WTC11 (cell line): ENCODE measurements at regions not wholly inside any gene's neighbourhood (a gene's known extent, or its start where the extent isn't known, plus 50 kb on each side); places are given as distances from the start of the nearest gene placed in this dataset.

Source experiments
- ATAC-seq: fragments of 200-7000 bp; cut with Tn5 transposase; 2 replicates; pipeline ENCODE4 v1.10.0; 2021; ENCODE audit warnings: mild to moderate bottlenecking, moderate library complexity
- CTCF ChIA-PET: fragments of 300-600 bp; sonication (Branson Sonifier 250); formaldehyde crosslinking; loops from one replicate; lab custom pipeline; 2021; ENCODE audit warnings: antibody characterized with exemption; lab: Charles Lee
- POLR2A ChIA-PET: fragments of 350-600 bp; sonication (Branson Sonifier 250); formaldehyde crosslinking; loops from one replicate; lab custom pipeline; 2021; ENCODE audit warnings: antibody characterized with exemption; lab: Charles Lee
- DNase-seq: peaks from one replicate; pipeline ENCODE4 v3.0.0; 2021; ENCODE audit warnings: low spot score
- H3K27ac Mint-ChIP-seq: 2 replicates; pipeline ENCODE4 v1.8.0; 2021; ENCODE audit warnings: mixed read lengths
- H3K27me3 Mint-ChIP-seq: 2 replicates; pipeline ENCODE4 v1.8.0; 2021; ENCODE audit warnings: low read depth, mild to moderate bottlenecking, moderate library complexity, mixed read lengths
- H3K36me3 Mint-ChIP-seq: 2 replicates; pipeline ENCODE4 v1.8.0; 2021; ENCODE audit warnings: mixed read lengths
- H3K4me1 Mint-ChIP-seq: 2 replicates; pipeline ENCODE4 v1.8.0; 2022; ENCODE audit warnings: mixed read lengths
- H3K4me3 Mint-ChIP-seq: 2 replicates; pipeline ENCODE4 v1.8.0; 2021; ENCODE audit warnings: mild to moderate bottlenecking, moderate library complexity, mixed read lengths
- H3K9me3 Mint-ChIP-seq: 2 replicates; pipeline ENCODE4 v1.8.0; 2021; ENCODE audit warnings: mixed read lengths
- ATF1 ChIP-seq: sonication (generic); formaldehyde crosslinking; IDR thresholded peaks from 2 replicates; pipeline ENCODE4 v1.8.1; 2023; ENCODE audit warnings: mild to moderate bottlenecking, moderate library complexity, missing genetic modification reagents
- CBFB ChIP-seq: sonication (generic); formaldehyde crosslinking; IDR thresholded peaks from 2 replicates; pipeline ENCODE4 v1.8.1; 2022; ENCODE audit warnings: mild to moderate bottlenecking, low read depth, missing genetic modification reagents
- E2F5 ChIP-seq: sonication (generic); formaldehyde crosslinking; IDR thresholded peaks from 2 replicates; pipeline ENCODE4 v1.8.1; 2022; ENCODE audit warnings: mild to moderate bottlenecking, moderate library complexity, missing genetic modification reagents
- FOXK1 ChIP-seq: sonication (generic); formaldehyde crosslinking; IDR thresholded peaks from 2 replicates; pipeline ENCODE4 v1.8.0; 2022; ENCODE audit warnings: mild to moderate bottlenecking, moderate library complexity, missing genetic modification reagents
- FOXP1 ChIP-seq: sonication (generic); formaldehyde crosslinking; IDR thresholded peaks from 2 replicates; pipeline ENCODE4 v1.8.0; 2022; ENCODE audit warnings: missing genetic modification reagents, mild to moderate bottlenecking, moderate library complexity, borderline replicate concordance
- GTF2I ChIP-seq: fragments of 250-450 bp; sonication (Bioruptor Pico); conservative IDR thresholded peaks from 2 replicates; pipeline ENCODE4 v1.4.0; 2021; ENCODE audit warnings: mild to moderate bottlenecking
- HMGXB4 ChIP-seq: sonication (generic); formaldehyde crosslinking; IDR thresholded peaks from 2 replicates; pipeline ENCODE4 v1.8.1; 2023; ENCODE audit warnings: mild to moderate bottlenecking, moderate library complexity, missing genetic modification reagents
- MAX ChIP-seq: sonication (generic); formaldehyde crosslinking; IDR thresholded peaks from 2 replicates; pipeline ENCODE4 v1.8.0; 2022; ENCODE audit warnings: mild to moderate bottlenecking, missing genetic modification reagents
- MLX ChIP-seq: sonication (generic); formaldehyde crosslinking; IDR thresholded peaks from 2 replicates; pipeline ENCODE4 v1.8.1; 2023; ENCODE audit warnings: mild to moderate bottlenecking, missing genetic modification reagents, moderate library complexity
- NFE2L1 ChIP-seq: sonication (generic); formaldehyde crosslinking; IDR thresholded peaks from 2 replicates; pipeline ENCODE4 v1.8.1; 2023; ENCODE audit warnings: missing genetic modification reagents
- NFYB ChIP-seq: sonication (generic); formaldehyde crosslinking; conservative IDR thresholded peaks from 2 replicates; pipeline ENCODE4 v1.8.0; 2022; ENCODE audit warnings: low read depth, missing genetic modification reagents
- NR1H2 ChIP-seq: sonication (generic); formaldehyde crosslinking; IDR thresholded peaks from 2 replicates; pipeline ENCODE4 v1.9.0; 2021; ENCODE audit warnings: mild to moderate bottlenecking, moderate library complexity, missing genetic modification reagents
- RELA ChIP-seq: sonication (generic); formaldehyde crosslinking; IDR thresholded peaks from 2 replicates; pipeline ENCODE4 v1.8.1; 2022; ENCODE audit warnings: missing genetic modification reagents, mild to moderate bottlenecking, borderline replicate concordance
- SP1 ChIP-seq: sonication (generic); formaldehyde crosslinking; conservative IDR thresholded peaks from 2 replicates; pipeline ENCODE4 v1.8.1; 2022; ENCODE audit warnings: missing genetic modification reagents
- TEAD1 ChIP-seq: sonication (generic); formaldehyde crosslinking; IDR thresholded peaks from 2 replicates; pipeline ENCODE4 v1.8.0; 2022; ENCODE audit warnings: mild to moderate bottlenecking, missing genetic modification reagents
- TEAD4 ChIP-seq: sonication (generic); formaldehyde crosslinking; IDR thresholded peaks from 2 replicates; pipeline ENCODE4 v1.8.0; 2022; ENCODE audit warnings: mild to moderate bottlenecking, missing genetic modification reagents
- TP53 ChIP-seq: sonication (generic); formaldehyde crosslinking; IDR thresholded peaks from 2 replicates; pipeline ENCODE4 v1.8.1; 2023; ENCODE audit warnings: mild to moderate bottlenecking, missing genetic modification reagents
- USF1 ChIP-seq: sonication (generic); formaldehyde crosslinking; IDR thresholded peaks from 2 replicates; pipeline ENCODE4 v1.8.0; 2022; ENCODE audit warnings: mild to moderate bottlenecking, missing genetic modification reagents
- ZNF121 ChIP-seq: sonication (generic); formaldehyde crosslinking; IDR thresholded peaks from 2 replicates; pipeline ENCODE4 v1.8.0; 2023; ENCODE audit warnings: missing genetic modification reagents
- ZNF232 ChIP-seq: sonication (generic); formaldehyde crosslinking; IDR thresholded peaks from 2 replicates; pipeline ENCODE4 v1.8.0; 2022; ENCODE audit warnings: mild to moderate bottlenecking, missing genetic modification reagents
- ZNF317 ChIP-seq: sonication (generic); formaldehyde crosslinking; IDR thresholded peaks from 2 replicates; pipeline ENCODE4 v1.8.1; 2023; ENCODE audit warnings: low read depth, mild to moderate bottlenecking, moderate library complexity, missing genetic modification reagents, borderline replicate concordance
- ZNF423 ChIP-seq: fragments of 250-450 bp; sonication (Bioruptor Pico); IDR thresholded peaks from 2 replicates; pipeline ENCODE4 v2.1.2; 2022; ENCODE audit warnings: mild to moderate bottlenecking, moderate library complexity
- ZNF425 ChIP-seq: fragments of 250-450 bp; sonication (Bioruptor Pico); conservative IDR thresholded peaks from 2 replicates; pipeline ENCODE4 v1.9.0; 2021; ENCODE audit warnings: mild to moderate bottlenecking
- ZNF512 ChIP-seq: sonication (generic); formaldehyde crosslinking; IDR thresholded peaks from 2 replicates; pipeline ENCODE4 v1.8.1; 2022; ENCODE audit warnings: missing genetic modification reagents, borderline replicate concordance
- TF ChIP-seq, protein P1 (sequence below): fragments of 250-450 bp; sonication (Bioruptor Pico); IDR thresholded peaks from 2 replicates; pipeline ENCODE4 v1.9.0; 2021; ENCODE audit warnings: mild to moderate bottlenecking
- TF ChIP-seq, protein P2 (sequence below): sonication (generic); formaldehyde crosslinking; IDR thresholded peaks from 2 replicates; pipeline ENCODE4 v1.8.1; 2022; ENCODE audit warnings: low read depth, mild to moderate bottlenecking, moderate library complexity, missing genetic modification reagents, borderline replicate concordance

DNA sequence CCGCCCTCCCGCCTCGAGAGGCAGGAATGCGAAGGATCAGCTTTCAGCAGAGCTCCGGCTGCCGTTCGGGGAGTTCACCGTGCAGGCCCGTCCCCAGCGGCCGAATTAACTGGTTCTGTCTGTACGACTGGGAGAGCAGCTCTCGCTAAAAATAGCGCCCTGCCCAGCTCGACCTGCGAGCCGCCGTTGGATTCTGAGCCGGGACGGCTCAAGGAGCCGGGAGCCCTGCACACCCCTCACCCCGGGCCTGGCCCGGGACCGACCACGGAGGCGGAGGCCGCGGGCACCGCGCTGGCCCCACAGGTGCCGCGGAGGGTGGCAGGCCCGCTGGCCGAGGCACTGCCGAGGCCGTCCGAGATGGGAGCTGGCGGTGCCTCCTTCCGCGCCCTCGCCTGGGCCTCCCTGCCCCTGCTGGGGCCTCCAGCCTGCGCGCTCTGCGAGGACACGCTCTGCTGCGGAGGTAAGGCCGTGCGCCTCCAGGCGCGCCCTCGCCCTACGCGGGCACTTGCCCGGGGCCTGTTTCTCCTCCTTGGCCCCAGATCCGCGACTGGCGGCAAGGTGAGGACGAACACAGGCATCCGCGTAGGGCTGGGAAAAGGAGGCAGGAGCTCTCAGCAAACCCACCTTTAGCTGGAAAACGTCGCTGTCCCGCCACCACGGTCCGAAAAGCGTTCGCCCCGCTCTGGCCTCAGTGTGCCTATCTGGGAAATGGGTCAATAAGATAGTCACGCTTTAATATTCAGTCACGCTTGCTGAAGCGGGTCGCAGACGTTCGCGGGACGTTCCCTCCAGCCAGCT, 53.1 kb upstream of the DAB2IP start:
- H3K4me3 Mint-ChIP-seq: peak overlapping the region; percentile 80
- H3K4me1 Mint-ChIP-seq: peaks cover 28% of the 10 kb centered on the region
- H3K36me3 Mint-ChIP-seq: peaks cover 12% of the 10 kb centered on the region
- ATAC-seq (peak; percentile 68), DNase-seq (peak; percentile 93)
- H3K27ac Mint-ChIP-seq: peak overlapping the region; percentile 89
- peaks cover 21% of the 10 kb centered on the region for H3K27me3 Mint-ChIP-seq
- ChIA-PET POLR2A (interaction anchor here (0.9 to 1.5 kb wide), 7 partner anchors 14 to 145 kb away, joined by 3 to 4 read pairs (median 3); no protein-coding TSS in a partner anchor), CTCF (interaction anchor here (0.6 to 3.8 kb wide), 33 partner anchors 9 to 390 kb away, joined by 3 to 38 read pairs (median 4); partner anchors contain the start of gene GGTA1)
- peaks cover 12% of the 10 kb centered on the region for H3K9me3 Mint-ChIP-seq
- peak; percentile 72; the same call in 1 of the 2 replicates for TF ChIP-seq MAX
- no peak for TF ChIP-seq NR1H2 (CRISPR knock-in tag)
- TF ChIP-seq HMGXB4: peak; percentile 84; the same call in 1 of the 2 replicates
- no peak for TF ChIP-seq MLX (CRISPR knock-in tag)
- TF ChIP-seq, protein P1, sequence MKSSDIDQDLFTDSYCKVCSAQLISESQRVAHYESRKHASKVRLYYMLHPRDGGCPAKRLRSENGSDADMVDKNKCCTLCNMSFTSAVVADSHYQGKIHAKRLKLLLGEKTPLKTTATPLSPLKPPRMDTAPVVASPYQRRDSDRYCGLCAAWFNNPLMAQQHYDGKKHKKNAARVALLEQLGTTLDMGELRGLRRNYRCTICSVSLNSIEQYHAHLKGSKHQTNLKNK (CRISPR knock-in tag): no peak
- no peak for TF ChIP-seq ZNF423 (CRISPR knock-in tag)
- TF ChIP-seq GTF2I (CRISPR knock-in tag): peak; percentile 100
- 0 out of 2 replicates have a peak, but pooled peaks have one; percentile 19 for TF ChIP-seq USF1 (CRISPR knock-in tag)
- TF ChIP-seq NFE2L1 (CRISPR knock-in tag): no peak
- peak; percentile 80; the same call in 1 of the 2 replicates for TF ChIP-seq RELA
- no peak for TF ChIP-seq ZNF425 (CRISPR knock-in tag)
- TF ChIP-seq ATF1 (CRISPR knock-in tag): 0 out of 2 replicates have a peak, but pooled peaks have one; percentile 29
- no peak; the same call in 1 of the 2 replicates for TF ChIP-seq SP1 (CRISPR knock-in tag)
- TF ChIP-seq ZNF512: no peak
- TF ChIP-seq, protein P2, sequence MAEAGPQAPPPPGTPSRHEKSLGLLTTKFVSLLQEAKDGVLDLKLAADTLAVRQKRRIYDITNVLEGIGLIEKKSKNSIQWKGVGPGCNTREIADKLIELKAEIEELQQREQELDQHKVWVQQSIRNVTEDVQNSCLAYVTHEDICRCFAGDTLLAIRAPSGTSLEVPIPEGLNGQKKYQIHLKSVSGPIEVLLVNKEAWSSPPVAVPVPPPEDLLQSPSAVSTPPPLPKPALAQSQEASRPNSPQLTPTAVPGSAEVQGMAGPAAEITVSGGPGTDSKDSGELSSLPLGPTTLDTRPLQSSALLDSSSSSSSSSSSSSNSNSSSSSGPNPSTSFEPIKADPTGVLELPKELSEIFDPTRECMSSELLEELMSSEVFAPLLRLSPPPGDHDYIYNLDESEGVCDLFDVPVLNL (CRISPR knock-in tag): no peak
- TF ChIP-seq FOXK1: no peak; the same call in 1 of the 2 replicates
- TF ChIP-seq TP53 (CRISPR knock-in tag): 0 out of 2 replicates have a peak, but pooled peaks have one; percentile 34
- TF ChIP-seq ZNF317 (CRISPR knock-in tag): no peak
- TF ChIP-seq ZNF121: peak; percentile 70
- TF ChIP-seq CBFB (CRISPR knock-in tag): no peak
- no peak for TF ChIP-seq TEAD4 (CRISPR knock-in tag)
- TF ChIP-seq E2F5 (CRISPR knock-in tag): peak; percentile 44
- TF ChIP-seq FOXP1 (CRISPR knock-in tag): peak; percentile 78
- TF ChIP-seq ZNF232 (CRISPR knock-in tag): 0 out of 2 replicates have a peak, but pooled peaks have one; percentile 26
- peak; percentile 26; the same call in 1 of the 2 replicates for TF ChIP-seq NFYB (CRISPR knock-in tag)
- peak; percentile 90; the same call in 1 of the 2 replicates for TF ChIP-seq TEAD1 (CRISPR knock-in tag)
